GM23338 (cell line): ENCODE measurements at regions not wholly inside any gene's neighbourhood (a gene's known extent, or its start where the extent isn't known, plus 50 kb on each side); places are given as distances from the start of the nearest gene placed in this dataset.

ENCODE experiments used
- ATAC-seq: fragments of 200-7000 bp; cut with Tn5 transposase; 3 replicates; pipeline ENCODE4 v1.9.1; 2020
- DNase-seq: peaks from one replicate; pipeline ENCODE4 v3.0.0-alpha.2; 2015; ENCODE audit warnings: low spot score
- H2AFZ ChIP-seq: fragments of 200-600 bp; sonication (generic); 2 replicates; pipeline ENCODE4 v1.8.0; 2016; ENCODE audit warnings: antibody characterized with exemption, mild to moderate bottlenecking, moderate library complexity
- H3F3A ChIP-seq: fragments of 200-600 bp; sonication (generic); replicated peaks from 2 replicates; pipeline ENCODE4 v1.8.0; 2017; ENCODE audit warnings: antibody characterized with exemption, mixed run types, low read depth
- H3K27ac ChIP-seq: fragments of 200-600 bp; sonication (generic); 2 replicates; pipeline ENCODE4 v1.6.1; 2016; ENCODE audit warnings: low read depth
- H3K27me3 ChIP-seq: fragments of 200-600 bp; sonication (generic); 2 replicates; pipeline ENCODE4 v1.8.0; 2016; ENCODE audit warnings: mild to moderate bottlenecking, mixed run types, moderate library complexity; ENCODE audit not compliant: insufficient read depth
- H3K36me3 ChIP-seq: fragments of 200-600 bp; sonication (generic); 2 replicates; pipeline ENCODE4 v1.8.0; 2016; ENCODE audit warnings: mild to moderate bottlenecking; ENCODE audit not compliant: insufficient read depth
- H3K4me1 ChIP-seq: fragments of 200-600 bp; sonication (generic); 2 replicates; pipeline ENCODE4 v1.8.0; 2016; ENCODE audit warnings: mild to moderate bottlenecking, moderate library complexity; ENCODE audit not compliant: insufficient read depth
- H3K4me2 ChIP-seq: fragments of 200-600 bp; sonication (generic); 2 replicates; pipeline ENCODE4 v1.7.1; 2017; ENCODE audit warnings: mixed run types
- H3K4me3 ChIP-seq: fragments of 200-600 bp; sonication (generic); 2 replicates; pipeline ENCODE4 v1.6.1; 2016; ENCODE audit warnings: mixed run types
- H3K79me2 ChIP-seq: fragments of 200-600 bp; sonication (generic); replicated peaks from 2 replicates; pipeline ENCODE4 v1.8.0; 2017; ENCODE audit warnings: mild to moderate bottlenecking; ENCODE audit not compliant: insufficient read depth
- H3K9me2 ChIP-seq: fragments of 200-600 bp; sonication (generic); 2 replicates; pipeline ENCODE4 v1.8.0; 2017; ENCODE audit not compliant: insufficient read depth
- H4K20me1 ChIP-seq: fragments of 200-600 bp; sonication (generic); replicated peaks from 2 replicates; pipeline ENCODE4 v1.8.0; 2017; ENCODE audit warnings: mild to moderate bottlenecking; ENCODE audit not compliant: insufficient read depth
- H3K27ac Mint-ChIP-seq: 2 replicates; pipeline ENCODE4 v1.8.0; 2020; ENCODE audit warnings: inconsistent platforms, mild to moderate bottlenecking, moderate library complexity, mixed read lengths
- H3K27me3 Mint-ChIP-seq: 3 replicates; pipeline ENCODE4 v1.8.0; 2022; ENCODE audit warnings: low read depth, mild to moderate bottlenecking, moderate library complexity, mixed read lengths, inconsistent platforms; ENCODE audit not compliant: insufficient read depth, poor library complexity
- H3K36me3 Mint-ChIP-seq: 3 replicates; pipeline ENCODE4 v1.8.0; 2021; ENCODE audit warnings: low read depth, mild to moderate bottlenecking, inconsistent platforms, moderate library complexity, mixed read lengths
- H3K4me1 Mint-ChIP-seq: 3 replicates; pipeline ENCODE4 v1.8.0; 2020; ENCODE audit warnings: mild to moderate bottlenecking, inconsistent platforms, mixed read lengths
- H3K4me3 Mint-ChIP-seq: 3 replicates; pipeline ENCODE4 v1.8.0; 2021; ENCODE audit warnings: moderate library complexity, mild to moderate bottlenecking, inconsistent platforms, mixed read lengths
- H3K9me3 Mint-ChIP-seq: 3 replicates; pipeline ENCODE4 v1.8.0; 2020; ENCODE audit warnings: moderate library complexity, mild to moderate bottlenecking, inconsistent platforms, mixed read lengths
- CREB1 ChIP-seq: fragments of 250-450 bp; sonication (Bioruptor Pico); IDR thresholded peaks from 2 replicates; pipeline ENCODE4 v1.5.0; 2020; ENCODE audit warnings: low read depth, mild to moderate bottlenecking, moderate library complexity
- EZH2 ChIP-seq: fragments of 200-600 bp; sonication (generic); IDR thresholded peaks from one replicate; pipeline ENCODE4 v1.8.0; 2017; ENCODE audit warnings: antibody characterized with exemption, mild to moderate bottlenecking, low read depth; ENCODE audit not compliant: unreplicated experiment
- EZH2phosphoT487 ChIP-seq: fragments of 200-600 bp; sonication (generic); IDR thresholded peaks from one replicate; pipeline ENCODE4 v1.8.1; 2018; ENCODE audit warnings: antibody characterized with exemption; ENCODE audit not compliant: unreplicated experiment
- JUNB ChIP-seq: IDR thresholded peaks from one replicate; pipeline ENCODE4 v1.6.1; 2016; ENCODE audit warnings: antibody characterized with exemption; ENCODE audit not compliant: unreplicated experiment
- NANOG ChIP-seq: IDR thresholded peaks from 2 replicates; pipeline ENCODE4 v1.6.1; 2016; ENCODE audit warnings: antibody characterized with exemption, borderline replicate concordance
- POLR2AphosphoS5 ChIP-seq: IDR thresholded peaks from 2 replicates; pipeline ENCODE4 v1.6.1; 2016; ENCODE audit warnings: antibody characterized with exemption, low read depth
- STAT1 ChIP-seq: IDR thresholded peaks from one replicate; pipeline ENCODE4 v1.6.1; 2016; ENCODE audit warnings: antibody characterized with exemption; ENCODE audit not compliant: unreplicated experiment
- ZNF114 ChIP-seq: fragments of 250-450 bp; sonication (Bioruptor Pico); IDR thresholded peaks from 2 replicates; pipeline ENCODE4 v1.5.0; 2020; ENCODE audit warnings: mild to moderate bottlenecking, moderate library complexity
- ZNF331 ChIP-seq: fragments of 250-450 bp; sonication (Bioruptor Pico); IDR thresholded peaks from 2 replicates; pipeline ENCODE4 v1.5.0; 2020; ENCODE audit warnings: low read depth, mild to moderate bottlenecking, moderate library complexity
- TF ChIP-seq, protein P1 (sequence below), 2 experiments: fragments of 200-600 bp in 1 of 2; sonication (generic) in 1 of 2; conservative IDR thresholded peaks; 2 replicates each; pipeline versions ENCODE4 v1.5.1 to v1.6.1; 2016 to 2017; ENCODE audit warnings: antibody characterized with exemption in 2 of 2, low read depth in 2 of 2, mild to moderate bottlenecking in 2 of 2, moderate library complexity in 1 of 2
- TF ChIP-seq, protein P2 (sequence below): IDR thresholded peaks from 2 replicates; pipeline ENCODE4 v1.6.1; 2016; ENCODE audit warnings: antibody characterized with exemption
- TF ChIP-seq, protein P3 (sequence below): IDR thresholded peaks from one replicate; pipeline ENCODE4 v1.6.1; 2018; ENCODE audit warnings: antibody characterized with exemption; ENCODE audit not compliant: unreplicated experiment
- TF ChIP-seq, protein P4 (sequence below): fragments of 250-450 bp; sonication (Bioruptor Pico); IDR thresholded peaks from 2 replicates; pipeline ENCODE4 v1.5.0; 2020; ENCODE audit warnings: mild to moderate bottlenecking, moderate library complexity

DNA sequence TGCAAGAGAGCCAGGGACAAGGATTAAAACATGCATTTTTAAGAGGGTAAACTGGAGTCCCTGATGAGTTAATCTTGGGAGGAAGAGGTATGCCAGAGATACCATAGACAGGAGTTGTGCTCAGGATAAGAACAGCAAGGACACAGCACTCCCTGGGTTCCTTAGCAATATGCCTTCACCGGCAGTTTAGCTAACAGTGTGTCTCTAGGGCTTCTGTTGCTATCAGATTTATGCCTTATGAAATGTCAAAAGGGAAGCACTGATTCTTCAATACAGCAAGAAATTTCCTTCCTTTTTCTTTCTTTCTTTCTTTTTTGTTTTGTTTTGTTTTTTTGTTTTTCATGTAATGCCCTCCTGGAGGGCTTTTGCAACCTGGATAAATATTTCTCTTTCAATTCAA lies 71.3 kb upstream of the LARGE1 start (continued):
- no peak for TF ChIP-seq EZH2
- no peak for TF ChIP-seq EZH2phosphoT487
- no peak for TF ChIP-seq CREB1

DNA sequence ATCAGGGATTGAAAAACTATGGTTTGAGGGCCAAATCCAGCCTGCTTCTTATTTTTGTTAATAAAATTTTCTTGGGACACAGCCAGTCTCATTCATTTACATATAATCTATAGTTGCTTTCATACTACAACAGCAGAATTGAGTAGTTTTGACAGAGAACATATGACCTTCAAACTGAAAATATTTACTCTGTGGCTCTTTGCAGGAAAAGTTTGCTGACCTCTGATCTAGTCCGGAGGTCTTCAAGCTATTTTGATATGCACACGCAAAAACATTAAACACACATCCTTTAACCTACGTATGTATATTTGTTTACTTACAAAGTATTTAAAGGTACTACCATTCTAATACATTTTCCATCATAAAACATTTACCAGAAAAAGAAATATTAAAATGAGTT lies 76.5 kb upstream of the LARGE1 start:
- Histone ChIP-seq H3F3A (no peaks in the 10 kb centered on the region), H3K36me3 (peaks cover 5% of the 10 kb centered on the region; the same call in 1 of the 2 replicates), H3K9me2 (no peaks in the 10 kb centered on the region), H3K27me3 (no peaks in the 10 kb centered on the region), H3K4me1 (0 out of 2 replicates have a peak, but pooled peaks cover under 1% of the 10 kb centered on the region), H3K79me2 (no peaks in the 10 kb centered on the region), H4K20me1 (no peaks in the 10 kb centered on the region), H3K4me3 (no peak overlapping the region), H2AFZ (no peak overlapping the region), H3K4me2 (no peak overlapping the region), H3K27ac (no peak overlapping the region)
- Mint-ChIP-seq H3K27me3 (no peaks in the 10 kb centered on the region), H3K9me3 (peaks cover 52% of the 10 kb centered on the region), H3K4me3 (no peak overlapping the region), H3K36me3 (peaks cover 13% of the 10 kb centered on the region; the same call in 2 of the 3 replicates), H3K27ac (no peak overlapping the region), H3K4me1 (peaks cover 2% of the 10 kb centered on the region)
- ATAC-seq = no peak
- no peak for DNase-seq
- no peak for TF ChIP-seq EZH2
- no peak for TF ChIP-seq POLR2AphosphoS5
- TF ChIP-seq STAT1 = no peak
- no peak for TF ChIP-seq CREB1
- TF ChIP-seq, protein P1, sequence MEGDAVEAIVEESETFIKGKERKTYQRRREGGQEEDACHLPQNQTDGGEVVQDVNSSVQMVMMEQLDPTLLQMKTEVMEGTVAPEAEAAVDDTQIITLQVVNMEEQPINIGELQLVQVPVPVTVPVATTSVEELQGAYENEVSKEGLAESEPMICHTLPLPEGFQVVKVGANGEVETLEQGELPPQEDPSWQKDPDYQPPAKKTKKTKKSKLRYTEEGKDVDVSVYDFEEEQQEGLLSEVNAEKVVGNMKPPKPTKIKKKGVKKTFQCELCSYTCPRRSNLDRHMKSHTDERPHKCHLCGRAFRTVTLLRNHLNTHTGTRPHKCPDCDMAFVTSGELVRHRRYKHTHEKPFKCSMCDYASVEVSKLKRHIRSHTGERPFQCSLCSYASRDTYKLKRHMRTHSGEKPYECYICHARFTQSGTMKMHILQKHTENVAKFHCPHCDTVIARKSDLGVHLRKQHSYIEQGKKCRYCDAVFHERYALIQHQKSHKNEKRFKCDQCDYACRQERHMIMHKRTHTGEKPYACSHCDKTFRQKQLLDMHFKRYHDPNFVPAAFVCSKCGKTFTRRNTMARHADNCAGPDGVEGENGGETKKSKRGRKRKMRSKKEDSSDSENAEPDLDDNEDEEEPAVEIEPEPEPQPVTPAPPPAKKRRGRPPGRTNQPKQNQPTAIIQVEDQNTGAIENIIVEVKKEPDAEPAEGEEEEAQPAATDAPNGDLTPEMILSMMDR (conservative IDR thresholded peaks at IDR 0.05; ENCODE audit: low read depth in 2 of 2) = no peak
- TF ChIP-seq JUNB = no peak
- TF ChIP-seq, protein P2, sequence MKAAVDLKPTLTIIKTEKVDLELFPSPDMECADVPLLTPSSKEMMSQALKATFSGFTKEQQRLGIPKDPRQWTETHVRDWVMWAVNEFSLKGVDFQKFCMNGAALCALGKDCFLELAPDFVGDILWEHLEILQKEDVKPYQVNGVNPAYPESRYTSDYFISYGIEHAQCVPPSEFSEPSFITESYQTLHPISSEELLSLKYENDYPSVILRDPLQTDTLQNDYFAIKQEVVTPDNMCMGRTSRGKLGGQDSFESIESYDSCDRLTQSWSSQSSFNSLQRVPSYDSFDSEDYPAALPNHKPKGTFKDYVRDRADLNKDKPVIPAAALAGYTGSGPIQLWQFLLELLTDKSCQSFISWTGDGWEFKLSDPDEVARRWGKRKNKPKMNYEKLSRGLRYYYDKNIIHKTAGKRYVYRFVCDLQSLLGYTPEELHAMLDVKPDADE = no peak
- TF ChIP-seq, protein P3, sequence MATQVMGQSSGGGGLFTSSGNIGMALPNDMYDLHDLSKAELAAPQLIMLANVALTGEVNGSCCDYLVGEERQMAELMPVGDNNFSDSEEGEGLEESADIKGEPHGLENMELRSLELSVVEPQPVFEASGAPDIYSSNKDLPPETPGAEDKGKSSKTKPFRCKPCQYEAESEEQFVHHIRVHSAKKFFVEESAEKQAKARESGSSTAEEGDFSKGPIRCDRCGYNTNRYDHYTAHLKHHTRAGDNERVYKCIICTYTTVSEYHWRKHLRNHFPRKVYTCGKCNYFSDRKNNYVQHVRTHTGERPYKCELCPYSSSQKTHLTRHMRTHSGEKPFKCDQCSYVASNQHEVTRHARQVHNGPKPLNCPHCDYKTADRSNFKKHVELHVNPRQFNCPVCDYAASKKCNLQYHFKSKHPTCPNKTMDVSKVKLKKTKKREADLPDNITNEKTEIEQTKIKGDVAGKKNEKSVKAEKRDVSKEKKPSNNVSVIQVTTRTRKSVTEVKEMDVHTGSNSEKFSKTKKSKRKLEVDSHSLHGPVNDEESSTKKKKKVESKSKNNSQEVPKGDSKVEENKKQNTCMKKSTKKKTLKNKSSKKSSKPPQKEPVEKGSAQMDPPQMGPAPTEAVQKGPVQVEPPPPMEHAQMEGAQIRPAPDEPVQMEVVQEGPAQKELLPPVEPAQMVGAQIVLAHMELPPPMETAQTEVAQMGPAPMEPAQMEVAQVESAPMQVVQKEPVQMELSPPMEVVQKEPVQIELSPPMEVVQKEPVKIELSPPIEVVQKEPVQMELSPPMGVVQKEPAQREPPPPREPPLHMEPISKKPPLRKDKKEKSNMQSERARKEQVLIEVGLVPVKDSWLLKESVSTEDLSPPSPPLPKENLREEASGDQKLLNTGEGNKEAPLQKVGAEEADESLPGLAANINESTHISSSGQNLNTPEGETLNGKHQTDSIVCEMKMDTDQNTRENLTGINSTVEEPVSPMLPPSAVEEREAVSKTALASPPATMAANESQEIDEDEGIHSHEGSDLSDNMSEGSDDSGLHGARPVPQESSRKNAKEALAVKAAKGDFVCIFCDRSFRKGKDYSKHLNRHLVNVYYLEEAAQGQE = no peak
- TF ChIP-seq ZNF114 (CRISPR knock-in tag) = no peak
- no peak for TF ChIP-seq NANOG
- no peak for TF ChIP-seq EZH2phosphoT487
- TF ChIP-seq ZNF331 = no peak
- TF ChIP-seq, protein P4, sequence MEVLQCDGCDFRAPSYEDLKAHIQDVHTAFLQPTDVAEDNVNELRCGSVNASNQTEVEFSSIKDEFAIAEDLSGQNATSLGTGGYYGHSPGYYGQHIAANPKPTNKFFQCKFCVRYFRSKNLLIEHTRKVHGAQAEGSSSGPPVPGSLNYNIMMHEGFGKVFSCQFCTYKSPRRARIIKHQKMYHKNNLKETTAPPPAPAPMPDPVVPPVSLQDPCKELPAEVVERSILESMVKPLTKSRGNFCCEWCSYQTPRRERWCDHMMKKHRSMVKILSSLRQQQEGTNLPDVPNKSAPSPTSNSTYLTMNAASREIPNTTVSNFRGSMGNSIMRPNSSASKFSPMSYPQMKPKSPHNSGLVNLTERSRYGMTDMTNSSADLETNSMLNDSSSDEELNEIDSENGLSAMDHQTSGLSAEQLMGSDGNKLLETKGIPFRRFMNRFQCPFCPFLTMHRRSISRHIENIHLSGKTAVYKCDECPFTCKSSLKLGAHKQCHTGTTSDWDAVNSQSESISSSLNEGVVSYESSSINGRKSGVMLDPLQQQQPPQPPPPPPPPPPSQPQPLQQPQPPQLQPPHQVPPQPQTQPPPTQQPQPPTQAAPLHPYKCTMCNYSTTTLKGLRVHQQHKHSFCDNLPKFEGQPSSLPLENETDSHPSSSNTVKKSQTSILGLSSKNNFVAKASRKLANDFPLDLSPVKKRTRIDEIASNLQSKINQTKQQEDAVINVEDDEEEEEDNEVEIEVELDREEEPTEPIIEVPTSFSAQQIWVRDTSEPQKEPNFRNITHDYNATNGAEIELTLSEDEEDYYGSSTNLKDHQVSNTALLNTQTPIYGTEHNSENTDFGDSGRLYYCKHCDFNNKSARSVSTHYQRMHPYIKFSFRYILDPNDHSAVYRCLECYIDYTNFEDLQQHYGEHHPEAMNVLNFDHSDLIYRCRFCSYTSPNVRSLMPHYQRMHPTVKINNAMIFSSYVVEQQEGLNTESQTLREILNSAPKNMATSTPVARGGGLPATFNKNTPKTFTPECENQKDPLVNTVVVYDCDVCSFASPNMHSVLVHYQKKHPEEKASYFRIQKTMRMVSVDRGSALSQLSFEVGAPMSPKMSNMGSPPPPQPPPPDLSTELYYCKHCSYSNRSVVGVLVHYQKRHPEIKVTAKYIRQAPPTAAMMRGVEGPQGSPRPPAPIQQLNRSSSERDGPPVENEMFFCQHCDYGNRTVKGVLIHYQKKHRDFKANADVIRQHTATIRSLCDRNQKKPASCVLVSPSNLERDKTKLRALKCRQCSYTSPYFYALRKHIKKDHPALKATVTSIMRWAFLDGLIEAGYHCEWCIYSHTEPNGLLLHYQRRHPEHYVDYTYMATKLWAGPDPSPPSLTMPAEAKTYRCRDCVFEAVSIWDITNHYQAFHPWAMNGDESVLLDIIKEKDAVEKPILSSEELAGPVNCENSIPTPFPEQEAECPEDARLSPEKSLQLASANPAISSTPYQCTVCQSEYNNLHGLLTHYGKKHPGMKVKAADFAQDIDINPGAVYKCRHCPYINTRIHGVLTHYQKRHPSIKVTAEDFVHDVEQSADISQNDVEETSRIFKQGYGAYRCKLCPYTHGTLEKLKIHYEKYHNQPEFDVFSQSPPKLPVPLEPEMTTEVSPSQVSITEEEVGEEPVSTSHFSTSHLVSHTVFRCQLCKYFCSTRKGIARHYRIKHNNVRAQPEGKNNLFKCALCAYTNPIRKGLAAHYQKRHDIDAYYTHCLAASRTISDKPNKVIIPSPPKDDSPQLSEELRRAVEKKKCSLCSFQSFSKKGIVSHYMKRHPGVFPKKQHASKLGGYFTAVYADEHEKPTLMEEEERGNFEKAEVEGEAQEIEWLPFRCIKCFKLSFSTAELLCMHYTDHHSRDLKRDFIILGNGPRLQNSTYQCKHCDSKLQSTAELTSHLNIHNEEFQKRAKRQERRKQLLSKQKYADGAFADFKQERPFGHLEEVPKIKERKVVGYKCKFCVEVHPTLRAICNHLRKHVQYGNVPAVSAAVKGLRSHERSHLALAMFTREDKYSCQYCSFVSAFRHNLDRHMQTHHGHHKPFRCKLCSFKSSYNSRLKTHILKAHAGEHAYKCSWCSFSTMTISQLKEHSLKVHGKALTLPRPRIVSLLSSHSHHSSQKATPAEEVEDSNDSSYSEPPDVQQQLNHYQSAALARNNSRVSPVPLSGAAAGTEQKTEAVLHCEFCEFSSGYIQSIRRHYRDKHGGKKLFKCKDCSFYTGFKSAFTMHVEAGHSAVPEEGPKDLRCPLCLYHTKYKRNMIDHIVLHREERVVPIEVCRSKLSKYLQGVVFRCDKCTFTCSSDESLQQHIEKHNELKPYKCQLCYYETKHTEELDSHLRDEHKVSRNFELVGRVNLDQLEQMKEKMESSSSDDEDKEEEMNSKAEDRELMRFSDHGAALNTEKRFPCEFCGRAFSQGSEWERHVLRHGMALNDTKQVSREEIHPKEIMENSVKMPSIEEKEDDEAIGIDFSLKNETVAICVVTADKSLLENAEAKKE (CRISPR knock-in tag) = no peak
